GM23338 (cell line): ENCODE measurements at regions not wholly inside any gene's neighbourhood (a gene's known extent, or its start where the extent isn't known, plus 50 kb on each side); places are given as distances from the start of the nearest gene placed in this dataset.

Experiments used
- ATAC-seq: fragments of 200-7000 bp; cut with Tn5 transposase; 3 replicates; pipeline ENCODE4 v1.9.1; 2020
- DNase-seq: peaks from one replicate; pipeline ENCODE4 v3.0.0-alpha.2; 2015; ENCODE audit warnings: low spot score
- H2AFZ ChIP-seq: fragments of 200-600 bp; sonication (generic); 2 replicates; pipeline ENCODE4 v1.8.0; 2016; ENCODE audit warnings: antibody characterized with exemption, mild to moderate bottlenecking, moderate library complexity
- H3F3A ChIP-seq: fragments of 200-600 bp; sonication (generic); replicated peaks from 2 replicates; pipeline ENCODE4 v1.8.0; 2017; ENCODE audit warnings: antibody characterized with exemption, mixed run types, low read depth
- H3K27ac ChIP-seq: fragments of 200-600 bp; sonication (generic); 2 replicates; pipeline ENCODE4 v1.6.1; 2016; ENCODE audit warnings: low read depth
- H3K27me3 ChIP-seq: fragments of 200-600 bp; sonication (generic); 2 replicates; pipeline ENCODE4 v1.8.0; 2016; ENCODE audit warnings: mild to moderate bottlenecking, mixed run types, moderate library complexity; ENCODE audit not compliant: insufficient read depth
- H3K36me3 ChIP-seq: fragments of 200-600 bp; sonication (generic); 2 replicates; pipeline ENCODE4 v1.8.0; 2016; ENCODE audit warnings: mild to moderate bottlenecking; ENCODE audit not compliant: insufficient read depth
- H3K4me1 ChIP-seq: fragments of 200-600 bp; sonication (generic); 2 replicates; pipeline ENCODE4 v1.8.0; 2016; ENCODE audit warnings: mild to moderate bottlenecking, moderate library complexity; ENCODE audit not compliant: insufficient read depth
- H3K4me2 ChIP-seq: fragments of 200-600 bp; sonication (generic); 2 replicates; pipeline ENCODE4 v1.7.1; 2017; ENCODE audit warnings: mixed run types
- H3K4me3 ChIP-seq: fragments of 200-600 bp; sonication (generic); 2 replicates; pipeline ENCODE4 v1.6.1; 2016; ENCODE audit warnings: mixed run types
- H3K79me2 ChIP-seq: fragments of 200-600 bp; sonication (generic); replicated peaks from 2 replicates; pipeline ENCODE4 v1.8.0; 2017; ENCODE audit warnings: mild to moderate bottlenecking; ENCODE audit not compliant: insufficient read depth
- H3K9me2 ChIP-seq: fragments of 200-600 bp; sonication (generic); 2 replicates; pipeline ENCODE4 v1.8.0; 2017; ENCODE audit not compliant: insufficient read depth
- H4K20me1 ChIP-seq: fragments of 200-600 bp; sonication (generic); replicated peaks from 2 replicates; pipeline ENCODE4 v1.8.0; 2017; ENCODE audit warnings: mild to moderate bottlenecking; ENCODE audit not compliant: insufficient read depth
- H3K27ac Mint-ChIP-seq: 2 replicates; pipeline ENCODE4 v1.8.0; 2020; ENCODE audit warnings: inconsistent platforms, mild to moderate bottlenecking, moderate library complexity, mixed read lengths
- H3K27me3 Mint-ChIP-seq: 3 replicates; pipeline ENCODE4 v1.8.0; 2022; ENCODE audit warnings: low read depth, mild to moderate bottlenecking, moderate library complexity, mixed read lengths, inconsistent platforms; ENCODE audit not compliant: insufficient read depth, poor library complexity
- H3K36me3 Mint-ChIP-seq: 3 replicates; pipeline ENCODE4 v1.8.0; 2021; ENCODE audit warnings: low read depth, mild to moderate bottlenecking, inconsistent platforms, moderate library complexity, mixed read lengths
- H3K4me1 Mint-ChIP-seq: 3 replicates; pipeline ENCODE4 v1.8.0; 2020; ENCODE audit warnings: mild to moderate bottlenecking, inconsistent platforms, mixed read lengths
- H3K4me3 Mint-ChIP-seq: 3 replicates; pipeline ENCODE4 v1.8.0; 2021; ENCODE audit warnings: moderate library complexity, mild to moderate bottlenecking, inconsistent platforms, mixed read lengths
- H3K9me3 Mint-ChIP-seq: 3 replicates; pipeline ENCODE4 v1.8.0; 2020; ENCODE audit warnings: moderate library complexity, mild to moderate bottlenecking, inconsistent platforms, mixed read lengths
- CREB1 ChIP-seq: fragments of 250-450 bp; sonication (Bioruptor Pico); IDR thresholded peaks from 2 replicates; pipeline ENCODE4 v1.5.0; 2020; ENCODE audit warnings: low read depth, mild to moderate bottlenecking, moderate library complexity
- ETS1 ChIP-seq: IDR thresholded peaks from 2 replicates; pipeline ENCODE4 v1.6.1; 2016; ENCODE audit warnings: antibody characterized with exemption
- EZH2 ChIP-seq: fragments of 200-600 bp; sonication (generic); IDR thresholded peaks from one replicate; pipeline ENCODE4 v1.8.0; 2017; ENCODE audit warnings: antibody characterized with exemption, mild to moderate bottlenecking, low read depth; ENCODE audit not compliant: unreplicated experiment
- EZH2phosphoT487 ChIP-seq: fragments of 200-600 bp; sonication (generic); IDR thresholded peaks from one replicate; pipeline ENCODE4 v1.8.1; 2018; ENCODE audit warnings: antibody characterized with exemption; ENCODE audit not compliant: unreplicated experiment
- JUNB ChIP-seq: IDR thresholded peaks from one replicate; pipeline ENCODE4 v1.6.1; 2016; ENCODE audit warnings: antibody characterized with exemption; ENCODE audit not compliant: unreplicated experiment
- POLR2AphosphoS5 ChIP-seq: IDR thresholded peaks from 2 replicates; pipeline ENCODE4 v1.6.1; 2016; ENCODE audit warnings: antibody characterized with exemption, low read depth
- ZNF114 ChIP-seq: fragments of 250-450 bp; sonication (Bioruptor Pico); IDR thresholded peaks from 2 replicates; pipeline ENCODE4 v1.5.0; 2020; ENCODE audit warnings: mild to moderate bottlenecking, moderate library complexity
- ZNF331 ChIP-seq: fragments of 250-450 bp; sonication (Bioruptor Pico); IDR thresholded peaks from 2 replicates; pipeline ENCODE4 v1.5.0; 2020; ENCODE audit warnings: low read depth, mild to moderate bottlenecking, moderate library complexity
- TF ChIP-seq, protein P1 (sequence below): fragments of 250-450 bp; sonication (Bioruptor Pico); IDR thresholded peaks from 2 replicates; pipeline ENCODE4 v1.5.0; 2020; ENCODE audit warnings: mild to moderate bottlenecking, moderate library complexity
- TF ChIP-seq, protein P2 (sequence below), 2 experiments: fragments of 200-600 bp in 1 of 2; sonication (generic) in 1 of 2; conservative IDR thresholded peaks; 2 replicates each; pipeline versions ENCODE4 v1.5.1 to v1.6.1; 2016 to 2017; ENCODE audit warnings: antibody characterized with exemption in 2 of 2, low read depth in 2 of 2, mild to moderate bottlenecking in 2 of 2, moderate library complexity in 1 of 2

DNA sequence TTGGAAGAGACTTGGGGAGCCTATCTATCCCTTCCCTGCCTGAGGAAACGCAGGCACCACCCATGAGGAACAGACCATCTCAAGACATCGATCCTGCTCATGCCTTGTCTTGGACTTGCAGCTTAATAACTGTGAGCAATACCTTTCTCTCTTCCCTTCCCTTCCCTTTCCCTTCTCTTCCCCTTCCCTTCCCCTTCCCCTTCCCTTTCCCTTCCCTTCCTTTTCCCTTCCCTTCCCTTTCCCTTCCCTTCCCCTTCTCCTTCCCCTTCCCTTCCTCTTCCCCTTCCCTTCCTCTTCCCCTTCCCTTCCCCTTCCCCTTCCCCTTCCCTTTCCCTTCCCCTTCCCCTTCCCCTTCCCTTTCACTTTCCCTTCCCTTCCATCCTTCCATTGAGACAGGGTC is 650.7 kb upstream of the SOX11 start:
- TF ChIP-seq EZH2: no peak
- TF ChIP-seq EZH2phosphoT487: no peak
- no peak for TF ChIP-seq CREB1 (CRISPR knock-in tag)
- TF ChIP-seq, protein P1, sequence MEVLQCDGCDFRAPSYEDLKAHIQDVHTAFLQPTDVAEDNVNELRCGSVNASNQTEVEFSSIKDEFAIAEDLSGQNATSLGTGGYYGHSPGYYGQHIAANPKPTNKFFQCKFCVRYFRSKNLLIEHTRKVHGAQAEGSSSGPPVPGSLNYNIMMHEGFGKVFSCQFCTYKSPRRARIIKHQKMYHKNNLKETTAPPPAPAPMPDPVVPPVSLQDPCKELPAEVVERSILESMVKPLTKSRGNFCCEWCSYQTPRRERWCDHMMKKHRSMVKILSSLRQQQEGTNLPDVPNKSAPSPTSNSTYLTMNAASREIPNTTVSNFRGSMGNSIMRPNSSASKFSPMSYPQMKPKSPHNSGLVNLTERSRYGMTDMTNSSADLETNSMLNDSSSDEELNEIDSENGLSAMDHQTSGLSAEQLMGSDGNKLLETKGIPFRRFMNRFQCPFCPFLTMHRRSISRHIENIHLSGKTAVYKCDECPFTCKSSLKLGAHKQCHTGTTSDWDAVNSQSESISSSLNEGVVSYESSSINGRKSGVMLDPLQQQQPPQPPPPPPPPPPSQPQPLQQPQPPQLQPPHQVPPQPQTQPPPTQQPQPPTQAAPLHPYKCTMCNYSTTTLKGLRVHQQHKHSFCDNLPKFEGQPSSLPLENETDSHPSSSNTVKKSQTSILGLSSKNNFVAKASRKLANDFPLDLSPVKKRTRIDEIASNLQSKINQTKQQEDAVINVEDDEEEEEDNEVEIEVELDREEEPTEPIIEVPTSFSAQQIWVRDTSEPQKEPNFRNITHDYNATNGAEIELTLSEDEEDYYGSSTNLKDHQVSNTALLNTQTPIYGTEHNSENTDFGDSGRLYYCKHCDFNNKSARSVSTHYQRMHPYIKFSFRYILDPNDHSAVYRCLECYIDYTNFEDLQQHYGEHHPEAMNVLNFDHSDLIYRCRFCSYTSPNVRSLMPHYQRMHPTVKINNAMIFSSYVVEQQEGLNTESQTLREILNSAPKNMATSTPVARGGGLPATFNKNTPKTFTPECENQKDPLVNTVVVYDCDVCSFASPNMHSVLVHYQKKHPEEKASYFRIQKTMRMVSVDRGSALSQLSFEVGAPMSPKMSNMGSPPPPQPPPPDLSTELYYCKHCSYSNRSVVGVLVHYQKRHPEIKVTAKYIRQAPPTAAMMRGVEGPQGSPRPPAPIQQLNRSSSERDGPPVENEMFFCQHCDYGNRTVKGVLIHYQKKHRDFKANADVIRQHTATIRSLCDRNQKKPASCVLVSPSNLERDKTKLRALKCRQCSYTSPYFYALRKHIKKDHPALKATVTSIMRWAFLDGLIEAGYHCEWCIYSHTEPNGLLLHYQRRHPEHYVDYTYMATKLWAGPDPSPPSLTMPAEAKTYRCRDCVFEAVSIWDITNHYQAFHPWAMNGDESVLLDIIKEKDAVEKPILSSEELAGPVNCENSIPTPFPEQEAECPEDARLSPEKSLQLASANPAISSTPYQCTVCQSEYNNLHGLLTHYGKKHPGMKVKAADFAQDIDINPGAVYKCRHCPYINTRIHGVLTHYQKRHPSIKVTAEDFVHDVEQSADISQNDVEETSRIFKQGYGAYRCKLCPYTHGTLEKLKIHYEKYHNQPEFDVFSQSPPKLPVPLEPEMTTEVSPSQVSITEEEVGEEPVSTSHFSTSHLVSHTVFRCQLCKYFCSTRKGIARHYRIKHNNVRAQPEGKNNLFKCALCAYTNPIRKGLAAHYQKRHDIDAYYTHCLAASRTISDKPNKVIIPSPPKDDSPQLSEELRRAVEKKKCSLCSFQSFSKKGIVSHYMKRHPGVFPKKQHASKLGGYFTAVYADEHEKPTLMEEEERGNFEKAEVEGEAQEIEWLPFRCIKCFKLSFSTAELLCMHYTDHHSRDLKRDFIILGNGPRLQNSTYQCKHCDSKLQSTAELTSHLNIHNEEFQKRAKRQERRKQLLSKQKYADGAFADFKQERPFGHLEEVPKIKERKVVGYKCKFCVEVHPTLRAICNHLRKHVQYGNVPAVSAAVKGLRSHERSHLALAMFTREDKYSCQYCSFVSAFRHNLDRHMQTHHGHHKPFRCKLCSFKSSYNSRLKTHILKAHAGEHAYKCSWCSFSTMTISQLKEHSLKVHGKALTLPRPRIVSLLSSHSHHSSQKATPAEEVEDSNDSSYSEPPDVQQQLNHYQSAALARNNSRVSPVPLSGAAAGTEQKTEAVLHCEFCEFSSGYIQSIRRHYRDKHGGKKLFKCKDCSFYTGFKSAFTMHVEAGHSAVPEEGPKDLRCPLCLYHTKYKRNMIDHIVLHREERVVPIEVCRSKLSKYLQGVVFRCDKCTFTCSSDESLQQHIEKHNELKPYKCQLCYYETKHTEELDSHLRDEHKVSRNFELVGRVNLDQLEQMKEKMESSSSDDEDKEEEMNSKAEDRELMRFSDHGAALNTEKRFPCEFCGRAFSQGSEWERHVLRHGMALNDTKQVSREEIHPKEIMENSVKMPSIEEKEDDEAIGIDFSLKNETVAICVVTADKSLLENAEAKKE: no peak
- TF ChIP-seq ZNF114 (CRISPR knock-in tag): no peak
- TF ChIP-seq JUNB: no peak
- TF ChIP-seq POLR2AphosphoS5: no peak
- no peak for TF ChIP-seq ZNF331
- TF ChIP-seq ETS1: no peak
- TF ChIP-seq, protein P2, sequence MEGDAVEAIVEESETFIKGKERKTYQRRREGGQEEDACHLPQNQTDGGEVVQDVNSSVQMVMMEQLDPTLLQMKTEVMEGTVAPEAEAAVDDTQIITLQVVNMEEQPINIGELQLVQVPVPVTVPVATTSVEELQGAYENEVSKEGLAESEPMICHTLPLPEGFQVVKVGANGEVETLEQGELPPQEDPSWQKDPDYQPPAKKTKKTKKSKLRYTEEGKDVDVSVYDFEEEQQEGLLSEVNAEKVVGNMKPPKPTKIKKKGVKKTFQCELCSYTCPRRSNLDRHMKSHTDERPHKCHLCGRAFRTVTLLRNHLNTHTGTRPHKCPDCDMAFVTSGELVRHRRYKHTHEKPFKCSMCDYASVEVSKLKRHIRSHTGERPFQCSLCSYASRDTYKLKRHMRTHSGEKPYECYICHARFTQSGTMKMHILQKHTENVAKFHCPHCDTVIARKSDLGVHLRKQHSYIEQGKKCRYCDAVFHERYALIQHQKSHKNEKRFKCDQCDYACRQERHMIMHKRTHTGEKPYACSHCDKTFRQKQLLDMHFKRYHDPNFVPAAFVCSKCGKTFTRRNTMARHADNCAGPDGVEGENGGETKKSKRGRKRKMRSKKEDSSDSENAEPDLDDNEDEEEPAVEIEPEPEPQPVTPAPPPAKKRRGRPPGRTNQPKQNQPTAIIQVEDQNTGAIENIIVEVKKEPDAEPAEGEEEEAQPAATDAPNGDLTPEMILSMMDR (conservative IDR thresholded peaks at IDR 0.05; ENCODE audit: low read depth in 2 of 2): no peak
- peaks cover 4% of the 10 kb centered on the region; the same call in 1 of the 3 replicates for H3K36me3 Mint-ChIP-seq
- H3K27ac ChIP-seq: no peak overlapping the region
- H3K79me2 ChIP-seq: no peaks in the 10 kb centered on the region
- H4K20me1 ChIP-seq: no peaks in the 10 kb centered on the region
- H3K27ac Mint-ChIP-seq: no peak overlapping the region
- no peaks in the 10 kb centered on the region for H3K4me1 ChIP-seq
- no peak overlapping the region for H3K4me3 Mint-ChIP-seq
- DNase-seq: no peak
- no peaks in the 10 kb centered on the region for H3K27me3 Mint-ChIP-seq
- no peak for ATAC-seq
- H3K4me2 ChIP-seq: no peak overlapping the region
- H3K36me3 ChIP-seq: no peaks in the 10 kb centered on the region
- H3K27me3 ChIP-seq: no peaks in the 10 kb centered on the region
- H3K9me2 ChIP-seq: no peaks in the 10 kb centered on the region
- H2AFZ ChIP-seq: no peak overlapping the region
- no peaks in the 10 kb centered on the region for H3K4me1 Mint-ChIP-seq
- no peak overlapping the region for H3K4me3 ChIP-seq
- H3F3A ChIP-seq: no peaks in the 10 kb centered on the region
- H3K9me3 Mint-ChIP-seq: peaks cover 80% of the 10 kb centered on the region
